ENCODE measurements at regions not wholly inside any gene's neighbourhood (a gene's known extent, or its start where the extent isn't known, plus 50 kb on each side); places are given as distances from the start of the nearest gene placed in this dataset.

- in situ Hi-C loops (cut with MboI; ENCODE audit: low sequenced_read_pairs), result no loop called here
Observed at GRCh38 chr3:117235304-117235703, 525.7 kb downstream of the TUSC7 start.

- in situ Hi-C loops (cut with MboI; ENCODE audit: low sequenced_read_pairs), result no loop called here
Observed at GRCh38 chr3:117238806-117239205, 529.2 kb downstream of the TUSC7 start.

GRCh38 chr3:117243657-117244056 is 534.1 kb downstream of the TUSC7 start:
- in situ Hi-C loops (cut with MboI; ENCODE audit: low sequenced_read_pairs), result no loop called here

GRCh38 chr3:117246771-117247555 is 537.4 kb downstream of the TUSC7 start:
- in situ Hi-C loops (cut with MboI; ENCODE audit: low sequenced_read_pairs), result no loop called here

GRCh38 chr3:117248153-117248552 is 538.6 kb downstream of the TUSC7 start:
- in situ Hi-C loops (cut with MboI; ENCODE audit: low sequenced_read_pairs), result no loop called here

- in situ Hi-C loops (cut with MboI; ENCODE audit: low sequenced_read_pairs), result no loop called here
Observed at GRCh38 chr3:117252208-117252607, 542.6 kb downstream of the TUSC7 start.

GRCh38 chr3:117252651-117253050 is 543.1 kb downstream of the TUSC7 start:
- in situ Hi-C loops (cut with MboI; ENCODE audit: low sequenced_read_pairs), result no loop called here

GRCh38 chr3:117253636-117254035 is 544.1 kb downstream of the TUSC7 start:
- in situ Hi-C loops (cut with MboI; ENCODE audit: low sequenced_read_pairs), result no loop called here

GRCh38 chr3:117254985-117255384 is 545.4 kb downstream of the TUSC7 start:
- in situ Hi-C loops (cut with MboI; ENCODE audit: low sequenced_read_pairs), result no loop called here

GRCh38 chr3:117255736-117256135 is 546.2 kb downstream of the TUSC7 start:
- in situ Hi-C loops (cut with MboI; ENCODE audit: low sequenced_read_pairs), result no loop called here

GRCh38 chr3:117261983-117262421 is 552.4 kb downstream of the TUSC7 start:
- in situ Hi-C loops (cut with MboI; ENCODE audit: low sequenced_read_pairs), result no loop called here

- in situ Hi-C loops (cut with MboI; ENCODE audit: low sequenced_read_pairs), result no loop called here
Observed at GRCh38 chr3:117263270-117263669, 553.7 kb downstream of the TUSC7 start.

- in situ Hi-C loops (cut with MboI; ENCODE audit: low sequenced_read_pairs), result no loop called here
Observed at GRCh38 chr3:117263745-117264144, 554.2 kb downstream of the TUSC7 start.

GRCh38 chr3:117264204-117264994 is 554.8 kb downstream of the TUSC7 start:
- in situ Hi-C loops (cut with MboI; ENCODE audit: low sequenced_read_pairs), result no loop called here

- in situ Hi-C loops (cut with MboI; ENCODE audit: low sequenced_read_pairs), result no loop called here
Observed at GRCh38 chr3:117266806-117267205, 557.2 kb downstream of the TUSC7 start.

- in situ Hi-C loops (cut with MboI; ENCODE audit: low sequenced_read_pairs), result no loop called here
Observed at GRCh38 chr3:117268318-117268717, 558.7 kb downstream of the TUSC7 start.

- in situ Hi-C loops (cut with MboI; ENCODE audit: low sequenced_read_pairs), result no loop called here
Observed at GRCh38 chr3:117272274-117272673, 562.7 kb downstream of the TUSC7 start.

GRCh38 chr3:117272876-117273523 is 563.4 kb downstream of the TUSC7 start:
- in situ Hi-C loops (cut with MboI; ENCODE audit: low sequenced_read_pairs), result no loop called here

- in situ Hi-C loops (cut with MboI; ENCODE audit: low sequenced_read_pairs), result no loop called here
Observed at GRCh38 chr3:117277816-117278215, 568.2 kb downstream of the TUSC7 start.

GRCh38 chr3:117278424-117279190 is 569.0 kb downstream of the TUSC7 start:
- in situ Hi-C loops (cut with MboI; ENCODE audit: low sequenced_read_pairs), result no loop called here

- in situ Hi-C loops (cut with MboI; ENCODE audit: low sequenced_read_pairs), result no loop called here
Observed at GRCh38 chr3:117281371-117281770, 571.8 kb downstream of the TUSC7 start.
